ENCODE measurements at regions not wholly inside any gene's neighbourhood (a gene's known extent, or its start where the extent isn't known, plus 50 kb on each side); places are given as distances from the start of the nearest gene placed in this dataset.
"Not testable (repeated sequence)": the region's sequence is repeated elsewhere in the genome, so short reads cannot be mapped to it uniquely, and the experiment has no call there.

- ATAC-seq, result peak; percentile 57
- DNase-seq (ENCODE audit: low spot score), result not testable (repeated sequence)
Observed at GRCh38 chr15:20785151-20785936, 80.8 kb downstream of the POTEB2 start.

DNA sequence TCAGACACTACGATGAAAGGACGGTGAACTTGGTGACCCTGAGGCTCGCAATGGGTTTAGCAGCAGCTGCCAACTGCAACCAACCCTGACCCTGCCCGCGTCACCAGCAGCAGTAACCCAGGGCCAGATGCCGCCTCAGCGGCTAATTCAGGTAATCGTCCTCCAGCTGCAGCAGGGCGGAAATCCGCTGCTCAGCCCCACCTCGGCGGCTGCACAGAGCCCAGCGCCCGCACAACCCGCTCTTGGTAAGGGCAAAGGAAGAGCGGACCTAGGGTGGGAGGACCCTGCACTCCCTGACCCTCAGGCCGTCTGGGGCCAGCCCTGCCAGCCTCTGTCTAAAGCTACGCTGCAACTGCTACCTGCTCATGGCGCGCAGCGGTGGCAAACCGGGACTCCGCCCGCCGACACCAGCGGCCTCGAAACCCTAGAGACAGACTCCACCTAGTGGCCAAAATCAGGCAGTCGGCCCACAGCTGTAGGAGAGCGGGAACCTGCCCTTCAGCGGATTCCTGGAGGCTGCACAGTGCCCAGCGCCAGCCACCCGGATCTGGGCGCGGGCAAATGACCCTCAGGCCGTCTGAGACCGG, 82.4 kb downstream of the POTEB2 start:
- not testable (repeated sequence) for ATAC-seq; DNase-seq (ENCODE audit: low spot score)

DNA sequence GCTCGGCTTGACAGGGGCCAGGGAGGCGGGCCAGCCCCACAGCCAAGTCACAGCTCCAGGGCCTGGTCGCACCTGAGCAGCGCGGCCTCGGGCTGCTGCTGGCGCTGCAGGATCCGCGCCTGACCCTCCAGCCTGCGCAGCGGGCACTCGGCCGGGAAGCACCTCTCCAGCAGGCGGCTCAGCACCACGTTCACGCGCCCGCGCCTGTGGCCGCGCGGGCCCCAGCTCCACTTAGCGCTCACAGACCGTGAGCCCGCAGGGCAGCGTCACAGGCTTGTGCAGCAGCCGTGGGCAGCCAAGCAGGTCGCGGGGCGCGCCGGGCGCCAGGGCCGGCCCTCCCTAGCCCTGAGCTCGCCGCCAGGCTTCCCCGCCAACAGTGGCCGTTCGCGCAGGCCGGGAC, 90.7 kb downstream of the POTEB2 start:
- ATAC-seq, result peak; percentile 81
- DNase-seq (ENCODE audit: low spot score), result not testable (repeated sequence)

DNA sequence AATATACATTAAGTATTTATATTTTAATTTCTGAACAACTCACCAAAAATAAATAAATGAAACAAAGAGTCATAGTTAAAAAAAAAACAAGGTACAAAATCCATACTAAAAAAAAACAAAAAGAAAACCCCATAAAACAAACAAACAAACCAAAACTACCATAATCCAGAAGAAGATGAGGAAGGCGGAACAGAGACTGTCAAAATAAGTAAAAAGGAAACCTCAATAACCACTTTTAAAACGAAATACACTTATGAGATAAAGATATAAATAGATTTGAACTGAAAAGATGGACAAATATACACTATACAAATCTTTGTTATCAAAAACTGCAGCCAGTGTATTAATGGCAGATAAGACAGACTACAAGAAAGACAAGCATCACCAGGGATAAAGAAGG, 98.2 kb downstream of the POTEB2 start:
- not testable (repeated sequence) for DNase-seq (ENCODE audit: low spot score); ATAC-seq

DNA sequence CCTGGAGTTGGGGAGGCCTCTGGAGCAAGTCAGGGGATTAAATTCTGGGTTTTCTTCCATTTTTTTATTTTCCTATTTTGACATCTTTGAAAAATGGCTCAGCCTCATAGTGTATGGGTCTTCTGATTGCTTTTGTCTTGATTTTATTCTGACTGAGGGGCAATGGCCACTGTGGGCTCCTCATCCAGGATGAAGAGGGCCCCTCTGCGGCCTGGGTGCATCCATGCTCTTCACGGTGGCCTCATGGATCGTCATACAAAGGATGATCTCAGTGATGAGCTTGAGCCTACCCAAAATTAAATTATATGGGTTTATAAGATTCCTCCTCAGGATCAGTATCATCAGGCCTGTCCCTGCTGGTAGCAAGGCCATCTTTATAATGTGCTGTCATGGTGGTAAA, 103.7 kb downstream of the POTEB2 start:
- not testable (repeated sequence) for ATAC-seq; DNase-seq (ENCODE audit: low spot score)

- DNase-seq (ENCODE audit: low spot score); ATAC-seq: not testable (repeated sequence)
Observed at GRCh38 chr15:20756440-20756839, 109.7 kb downstream of the POTEB2 start.

- not testable (repeated sequence) for DNase-seq (ENCODE audit: low spot score)
- ATAC-seq, result peak; percentile 92
Observed at GRCh38 chr15:20755665-20756398, 110.3 kb downstream of the POTEB2 start.

DNA sequence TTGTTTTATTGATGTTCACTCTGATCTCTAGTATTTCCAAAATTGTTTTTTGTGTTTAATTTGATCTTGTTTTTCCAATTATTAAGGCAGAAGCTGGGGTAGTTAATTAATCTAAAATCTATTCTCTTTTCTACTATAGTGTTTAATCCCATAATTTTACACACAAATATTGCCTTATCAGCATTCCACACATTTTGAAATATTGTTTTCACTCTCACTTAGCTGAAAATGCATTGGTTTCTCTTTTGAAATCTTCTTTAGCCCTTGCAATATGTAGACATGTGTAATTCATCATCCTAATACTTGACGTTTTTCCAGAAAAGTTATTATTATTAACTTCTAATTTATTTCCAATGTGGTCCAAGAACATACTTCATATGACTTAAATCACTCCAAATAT, 132.6 kb downstream of the POTEB2 start:
- ATAC-seq; DNase-seq (ENCODE audit: low spot score): not testable (repeated sequence)

Data from left lobe of liver (tissue), 2 donors.